ENCODE measurements at regions not wholly inside any gene's neighbourhood (a gene's known extent, or its start where the extent isn't known, plus 50 kb on each side); places are given as distances from the start of the nearest gene placed in this dataset.

DNA sequence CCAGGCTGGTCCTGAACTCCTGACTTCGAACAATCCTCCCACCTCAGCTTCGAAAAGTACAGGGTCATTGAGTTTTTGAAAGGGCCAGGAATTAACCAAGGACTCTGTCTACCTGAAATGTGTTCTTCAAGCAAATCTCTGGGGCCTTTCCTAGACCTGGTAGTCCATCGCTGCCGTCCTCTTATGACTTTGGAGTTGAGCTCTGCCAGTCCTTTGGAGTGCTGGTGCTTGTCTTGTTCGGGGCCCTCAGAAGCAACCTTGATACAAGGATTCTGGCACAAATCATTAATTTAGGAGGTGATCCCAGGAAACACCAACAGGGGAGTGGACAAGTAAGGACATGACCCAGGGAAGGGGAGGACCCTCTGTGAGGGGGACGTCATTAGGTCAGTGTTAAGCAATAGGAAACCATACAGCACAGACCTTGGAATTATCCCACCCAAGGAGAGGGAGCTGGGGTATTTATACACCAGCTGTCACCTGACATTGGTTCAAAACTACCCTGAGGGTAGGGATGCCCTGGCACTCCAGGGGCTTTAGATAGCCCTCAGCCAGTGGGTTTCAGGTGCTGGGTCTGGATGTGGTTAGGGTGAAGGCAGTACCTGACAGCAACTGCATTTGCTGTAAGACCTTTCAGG lies 187.2 kb downstream of the FOXL1 start:
- peaks cover 2 to 22% of the 10 kb centered on the region in 2 donors for H3K27me3 ChIP-seq (ENCODE audit: control insufficient read depth in 2 of 2, insufficient read depth in 1 of 2, low read length in 1 of 2)
- WGBS: 93% methylated on average over 6 of the region's 6 CpGs
- DNase-seq (ENCODE audit: low read depth in 6 of 9, low spot score in 9 of 9): no peak

DNA sequence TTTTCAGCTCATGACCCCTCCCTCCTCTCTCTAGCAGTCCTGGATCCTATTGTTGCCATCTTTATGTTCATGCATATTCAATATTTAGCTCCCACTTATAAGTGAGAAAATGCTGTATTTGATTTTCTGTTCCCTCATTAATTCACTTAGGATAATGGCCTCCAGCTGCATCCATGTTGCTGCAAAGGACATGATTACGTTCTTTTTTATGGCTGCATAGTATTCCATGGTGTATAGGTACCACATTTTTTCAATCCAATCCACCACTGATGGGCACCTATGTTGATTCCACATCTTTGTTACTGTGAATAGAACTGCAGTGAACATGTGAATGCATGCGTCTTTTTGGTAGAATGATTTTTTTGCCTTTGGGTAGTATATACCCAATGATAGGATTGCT lies 188.4 kb downstream of the FOXL1 start:
- H3K36me3 ChIP-seq (ENCODE audit: control insufficient read depth in 2 of 2, insufficient read depth in 2 of 2, low read length in 1 of 2): no peaks in the 10 kb centered on the region
- no peaks in the 10 kb centered on the region for H3K4me1 ChIP-seq (ENCODE audit: control insufficient read depth in 2 of 2, insufficient read depth in 2 of 2, low read length in 2 of 2)
- no peak overlapping the region for H3K4me3 ChIP-seq (ENCODE audit: low read length in 2 of 2)
- DNase-seq (ENCODE audit: low read depth in 6 of 9, low spot score in 9 of 9): no peak
- 93% methylated on average over 2 of the region's 2 CpGs for WGBS
- no peaks in the 10 kb centered on the region for H3K9me3 ChIP-seq (ENCODE audit: control insufficient read depth in 2 of 2, insufficient read depth in 1 of 2, low read length in 1 of 2)
- H3K27me3 ChIP-seq (ENCODE audit: control insufficient read depth in 2 of 2, insufficient read depth in 1 of 2, low read length in 1 of 2): peaks cover 2 to 11% of the 10 kb centered on the region in 2 donors
- H3K27ac ChIP-seq (ENCODE audit: low read depth in 1 of 2, low read length in 1 of 2): no peak overlapping the region

More for the DNA sequence above, 187.2 kb downstream of the FOXL1 start:
- H3K27ac ChIP-seq (ENCODE audit: low read depth in 1 of 2, low read length in 1 of 2): no peak overlapping the region
- no peak overlapping the region for H3K4me3 ChIP-seq (ENCODE audit: low read length in 2 of 2)
- H3K9me3 ChIP-seq (ENCODE audit: control insufficient read depth in 2 of 2, insufficient read depth in 1 of 2, low read length in 1 of 2): no peaks in the 10 kb centered on the region
- no peaks in the 10 kb centered on the region for H3K36me3 ChIP-seq (ENCODE audit: control insufficient read depth in 2 of 2, insufficient read depth in 2 of 2, low read length in 1 of 2)
- peaks cover 0 to 2% of the 10 kb centered on the region in 2 donors for H3K4me1 ChIP-seq (ENCODE audit: control insufficient read depth in 2 of 2, insufficient read depth in 2 of 2, low read length in 2 of 2)

GRCh38 chr16:86768228-86768791 lies 190.0 kb downstream of the FOXL1 start:
- H3K27me3 ChIP-seq (ENCODE audit: control insufficient read depth in 2 of 2, insufficient read depth in 1 of 2, low read length in 1 of 2): peaks cover under 1 to 2% of the 10 kb centered on the region in 2 donors
- H3K27ac ChIP-seq (ENCODE audit: low read depth in 1 of 2, low read length in 1 of 2): no peak overlapping the region
- 72% methylated on average over 13 of the region's 13 CpGs for WGBS
- no peak overlapping the region for H3K4me3 ChIP-seq (ENCODE audit: low read length in 2 of 2)
- H3K4me1 ChIP-seq (ENCODE audit: control insufficient read depth in 2 of 2, insufficient read depth in 2 of 2, low read length in 2 of 2): no peaks in the 10 kb centered on the region
- DNase-seq (ENCODE audit: low read depth in 6 of 9, low spot score in 9 of 9): no peak
- no peaks in the 10 kb centered on the region for H3K36me3 ChIP-seq (ENCODE audit: control insufficient read depth in 2 of 2, insufficient read depth in 2 of 2, low read length in 1 of 2)
- no peaks in the 10 kb centered on the region for H3K9me3 ChIP-seq (ENCODE audit: control insufficient read depth in 2 of 2, insufficient read depth in 1 of 2, low read length in 1 of 2)

- DNase-seq (ENCODE audit: low read depth in 6 of 9, low spot score in 9 of 9): no peak
- no peaks in the 10 kb centered on the region for H3K4me1 ChIP-seq (ENCODE audit: control insufficient read depth in 2 of 2, insufficient read depth in 2 of 2, low read length in 2 of 2)
- no peak overlapping the region for H3K4me3 ChIP-seq (ENCODE audit: low read length in 2 of 2)
- H3K27me3 ChIP-seq (ENCODE audit: control insufficient read depth in 2 of 2, insufficient read depth in 1 of 2, low read length in 1 of 2): peaks cover 0 to 2% of the 10 kb centered on the region in 2 donors
- 90% methylated on average over 7 of the region's 7 CpGs for WGBS
- H3K27ac ChIP-seq (ENCODE audit: low read depth in 1 of 2, low read length in 1 of 2): no peak overlapping the region
- no peaks in the 10 kb centered on the region for H3K9me3 ChIP-seq (ENCODE audit: control insufficient read depth in 2 of 2, insufficient read depth in 1 of 2, low read length in 1 of 2)
- H3K36me3 ChIP-seq (ENCODE audit: control insufficient read depth in 2 of 2, insufficient read depth in 2 of 2, low read length in 1 of 2): no peaks in the 10 kb centered on the region
These were observed 190.7 kb downstream of the FOXL1 start for GRCh38 chr16:86768999-86769398.

- H3K36me3 ChIP-seq (ENCODE audit: control insufficient read depth in 2 of 2, insufficient read depth in 2 of 2, low read length in 1 of 2): no peaks in the 10 kb centered on the region
- H3K4me3 ChIP-seq (ENCODE audit: low read length in 2 of 2): no peak overlapping the region
- WGBS: 75% methylated on average over 8 of the region's 8 CpGs
- DNase-seq (ENCODE audit: low read depth in 6 of 9, low spot score in 9 of 9): no peak
- H3K27me3 ChIP-seq (ENCODE audit: control insufficient read depth in 2 of 2, insufficient read depth in 1 of 2, low read length in 1 of 2): peaks cover 0 to 10% of the 10 kb centered on the region in 2 donors
- H3K27ac ChIP-seq (ENCODE audit: low read depth in 1 of 2, low read length in 1 of 2): no peak overlapping the region
- no peaks in the 10 kb centered on the region for H3K4me1 ChIP-seq (ENCODE audit: control insufficient read depth in 2 of 2, insufficient read depth in 2 of 2, low read length in 2 of 2)
- H3K9me3 ChIP-seq (ENCODE audit: control insufficient read depth in 2 of 2, insufficient read depth in 1 of 2, low read length in 1 of 2): no peaks in the 10 kb centered on the region
These were observed 193.4 kb downstream of the FOXL1 start for GRCh38 chr16:86771506-86772460.

DNA sequence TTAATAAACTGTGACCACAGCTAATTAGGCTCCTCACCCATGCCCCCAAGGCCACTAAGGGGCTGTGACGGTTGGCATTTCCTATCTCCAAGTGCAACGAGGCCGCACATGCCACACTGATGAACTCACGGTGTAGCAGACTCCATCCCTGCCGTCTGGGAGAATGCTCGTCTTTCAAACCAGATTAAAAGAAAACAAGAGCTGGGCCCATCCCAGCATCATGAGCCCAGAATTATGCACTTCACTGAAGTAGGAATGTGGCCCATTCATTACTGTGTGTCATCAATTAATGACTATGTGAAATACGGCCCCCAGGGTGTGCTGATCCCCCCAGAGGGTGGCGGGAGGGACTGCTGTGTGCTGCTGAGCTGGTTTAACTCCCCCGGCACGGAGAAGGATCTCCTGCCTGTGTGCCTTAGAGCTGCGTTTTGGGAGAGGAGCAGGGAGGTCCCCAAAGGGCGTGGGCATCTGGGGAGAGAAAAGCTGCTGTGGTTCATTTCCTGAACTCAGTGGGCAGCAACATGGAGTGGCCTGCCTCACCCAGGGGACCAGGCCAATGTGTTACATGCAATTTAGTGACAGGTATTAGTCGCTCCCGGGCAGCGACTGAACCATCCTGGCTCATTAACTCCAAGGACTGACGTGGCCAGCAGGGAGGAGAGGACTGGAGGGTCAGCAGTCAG lies 194.5 kb downstream of the FOXL1 start:
- H3K27me3 ChIP-seq (ENCODE audit: control insufficient read depth in 2 of 2, insufficient read depth in 1 of 2, low read length in 1 of 2): peaks cover 0 to 10% of the 10 kb centered on the region in 2 donors

GRCh38 chr16:86773354-86773715 lies 195.0 kb downstream of the FOXL1 start:
- H3K27ac ChIP-seq (ENCODE audit: low read depth in 1 of 2, low read length in 1 of 2): no peak overlapping the region
- DNase-seq (ENCODE audit: low read depth in 6 of 9, low spot score in 9 of 9): no peak
- 69% methylated on average over 4 of the region's 4 CpGs for WGBS
- no peaks in the 10 kb centered on the region for H3K36me3 ChIP-seq (ENCODE audit: control insufficient read depth in 2 of 2, insufficient read depth in 2 of 2, low read length in 1 of 2)
- H3K4me1 ChIP-seq (ENCODE audit: control insufficient read depth in 2 of 2, insufficient read depth in 2 of 2, low read length in 2 of 2): no peaks in the 10 kb centered on the region
- H3K27me3 ChIP-seq (ENCODE audit: control insufficient read depth in 2 of 2, insufficient read depth in 1 of 2, low read length in 1 of 2): peaks cover 0 to 12% of the 10 kb centered on the region in 2 donors
- no peak overlapping the region for H3K4me3 ChIP-seq (ENCODE audit: low read length in 2 of 2)
- no peaks in the 10 kb centered on the region for H3K9me3 ChIP-seq (ENCODE audit: control insufficient read depth in 2 of 2, insufficient read depth in 1 of 2, low read length in 1 of 2)

More for the DNA sequence above, 194.5 kb downstream of the FOXL1 start:
- no peaks in the 10 kb centered on the region for H3K9me3 ChIP-seq (ENCODE audit: control insufficient read depth in 2 of 2, insufficient read depth in 1 of 2, low read length in 1 of 2)
- no peak overlapping the region for H3K27ac ChIP-seq (ENCODE audit: low read depth in 1 of 2, low read length in 1 of 2)
- no peaks in the 10 kb centered on the region for H3K36me3 ChIP-seq (ENCODE audit: control insufficient read depth in 2 of 2, insufficient read depth in 2 of 2, low read length in 1 of 2)
- H3K4me1 ChIP-seq (ENCODE audit: control insufficient read depth in 2 of 2, insufficient read depth in 2 of 2, low read length in 2 of 2): no peaks in the 10 kb centered on the region
- 92% methylated on average over 16 of the region's 16 CpGs for WGBS
- H3K4me3 ChIP-seq (ENCODE audit: low read length in 2 of 2): no peak overlapping the region
- DNase-seq (ENCODE audit: low read depth in 6 of 9, low spot score in 9 of 9): no peak

DNA sequence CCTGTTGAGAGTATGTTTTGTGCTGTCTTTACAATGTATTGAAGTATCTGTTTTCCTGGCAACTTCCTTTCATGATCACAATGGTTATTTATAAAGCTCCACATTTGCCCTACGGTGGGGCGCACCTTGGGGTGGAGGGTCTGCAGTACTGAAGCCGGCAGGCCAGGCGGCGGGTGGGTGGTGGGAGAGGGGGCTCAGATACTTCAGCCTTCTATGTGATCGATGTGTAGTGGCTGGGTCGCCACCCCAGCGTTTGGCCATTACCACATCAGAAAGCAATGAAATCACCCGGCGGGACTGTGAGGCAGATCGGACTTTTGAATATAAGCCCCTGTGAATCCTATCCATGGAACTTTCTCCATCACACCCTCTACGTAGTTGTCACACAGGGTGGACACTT lies 196.6 kb downstream of the FOXL1 start:
- Histone ChIP-seq H3K27me3 (ENCODE audit: control insufficient read depth in 2 of 2, insufficient read depth in 1 of 2, low read length in 1 of 2) (peaks cover 0 to 18% of the 10 kb centered on the region in 2 donors), H3K9me3 (ENCODE audit: control insufficient read depth in 2 of 2, insufficient read depth in 1 of 2, low read length in 1 of 2) (no peaks in the 10 kb centered on the region), H3K4me3 (ENCODE audit: low read length in 2 of 2) (no peak overlapping the region), H3K36me3 (ENCODE audit: control insufficient read depth in 2 of 2, insufficient read depth in 2 of 2, low read length in 1 of 2) (no peaks in the 10 kb centered on the region), H3K4me1 (ENCODE audit: control insufficient read depth in 2 of 2, insufficient read depth in 2 of 2, low read length in 2 of 2) (no peaks in the 10 kb centered on the region), H3K27ac (ENCODE audit: low read depth in 1 of 2, low read length in 1 of 2) (no peak overlapping the region)
- DNase-seq (ENCODE audit: low read depth in 6 of 9, low spot score in 9 of 9): no peak
- 95% methylated on average over 12 of the region's 12 CpGs for WGBS

Measured in thymus (tissue), 11 donors.